Smooth muscle cell (in vitro differentiated cells): ENCODE measurements at regions not wholly inside any gene's neighbourhood (a gene's known extent, or its start where the extent isn't known, plus 50 kb on each side); places are given as distances from the start of the nearest gene placed in this dataset.

Experiments used
- DNase-seq: peaks from one replicate; lab custom pipeline; 2025; ENCODE audit not compliant: unreplicated experiment; lab: John Stamatoyannopoulos, UW
- H2AFZ ChIP-seq: fragments of 200-600 bp; sonication (generic); 2 replicates; pipeline ENCODE4 v1.6.0; 2016; ENCODE audit warnings: antibody characterized with exemption, low read depth, mild to moderate bottlenecking
- H3F3A ChIP-seq: fragments of 200-600 bp; sonication (generic); 2 replicates; pipeline ENCODE4 v1.6.0; 2017; ENCODE audit warnings: antibody characterized with exemption, low read depth
- H3K27ac ChIP-seq: fragments of 200-600 bp; sonication (generic); 2 replicates; pipeline ENCODE4 v1.5.1; 2016; ENCODE audit warnings: low read depth, mild to moderate bottlenecking
- H3K27me3 ChIP-seq: fragments of 200-600 bp; sonication (generic); 2 replicates; pipeline ENCODE4 v1.6.1; 2016; ENCODE audit warnings: low read depth, mild to moderate bottlenecking
- H3K36me3 ChIP-seq: fragments of 200-600 bp; sonication (generic); 2 replicates; pipeline ENCODE4 v1.5.1; 2016; ENCODE audit warnings: low read depth
- H3K4me1 ChIP-seq: fragments of 200-600 bp; sonication (generic); 2 replicates; pipeline ENCODE4 v1.5.1; 2016; ENCODE audit warnings: low read depth
- H3K4me2 ChIP-seq: fragments of 200-600 bp; sonication (generic); 2 replicates; pipeline ENCODE4 v1.6.0; 2016; ENCODE audit warnings: mild to moderate bottlenecking
- H3K4me3 ChIP-seq: fragments of 200-600 bp; sonication (generic); 2 replicates; pipeline ENCODE4 v1.5.1; 2016; ENCODE audit warnings: mild to moderate bottlenecking
- H3K79me2 ChIP-seq: fragments of 200-600 bp; sonication (generic); 2 replicates; pipeline ENCODE4 v1.6.0; 2016; ENCODE audit warnings: low read depth, mild to moderate bottlenecking
- H3K9ac ChIP-seq: fragments of 200-600 bp; sonication (generic); 2 replicates; pipeline ENCODE4 v1.6.0; 2016; ENCODE audit warnings: low read depth
- H3K9me3 ChIP-seq: fragments of 200-600 bp; sonication (generic); replicated peaks from 2 replicates; pipeline ENCODE4 v1.5.1; 2016; ENCODE audit warnings: low read depth
- H4K20me1 ChIP-seq: fragments of 200-600 bp; sonication (generic); 2 replicates; pipeline ENCODE4 v1.6.0; 2016; ENCODE audit warnings: low read depth
- CTCF ChIP-seq: fragments of 200-600 bp; sonication (generic); IDR thresholded peaks from 2 replicates; pipeline ENCODE4 v1.5.1; 2017; ENCODE audit warnings: borderline replicate concordance, mild to moderate bottlenecking, antibody characterized with exemption; ENCODE audit not compliant: insufficient read depth, poor library complexity, severe bottlenecking
- WGBS: methylation state at CpG from one replicate; pipeline ENCODE4 v1.1.7; 2016; ENCODE audit warnings: low lambda C conversion rate; 5-methylcytosine and 5-hydroxymethylcytosine counted together

DNA sequence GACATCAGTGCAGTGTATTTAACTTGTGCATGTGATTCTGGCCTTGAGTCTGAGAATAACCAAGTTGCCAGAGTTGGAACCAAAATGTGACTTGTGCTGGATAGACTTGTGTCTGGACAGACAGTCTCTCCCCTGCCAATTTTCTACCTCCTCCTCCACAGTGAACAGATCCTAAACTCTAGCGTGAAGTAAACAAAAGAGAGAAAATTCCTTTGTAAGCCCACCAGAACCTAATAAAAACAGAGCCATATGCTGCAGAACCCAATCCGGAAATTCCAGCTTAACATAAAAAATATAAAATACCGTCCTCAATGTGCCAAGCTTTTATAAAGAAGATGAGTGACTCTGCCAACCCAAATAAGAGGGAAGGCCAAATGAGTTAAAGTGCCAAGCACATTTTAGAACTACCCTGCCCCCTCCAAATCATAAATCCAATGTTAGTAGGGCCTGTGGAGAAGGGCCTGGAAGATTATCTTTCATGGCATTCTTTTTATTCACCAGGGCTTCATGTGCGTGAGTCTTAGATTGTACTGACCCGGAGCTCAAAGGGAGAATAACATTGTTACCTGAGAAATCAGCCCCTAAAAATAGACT, 344.6 kb upstream of the PROK2 start:
- no peaks in the 10 kb centered on the region for H3K27me3 ChIP-seq
- no peak for DNase-seq
- no peak overlapping the region for H3K9ac ChIP-seq
- 78% methylated on average over 5 of the region's 5 CpGs for WGBS
- no peaks in the 10 kb centered on the region for H3K9me3 ChIP-seq
- H3K79me2 ChIP-seq = no peaks in the 10 kb centered on the region
- H3K4me1 ChIP-seq = no peaks in the 10 kb centered on the region
- no peak overlapping the region for H3K4me2 ChIP-seq
- no peaks in the 10 kb centered on the region for H3K36me3 ChIP-seq
- TF ChIP-seq CTCF = no peak
- no peak overlapping the region for H3K4me3 ChIP-seq
- no peak overlapping the region for H2AFZ ChIP-seq
- H4K20me1 ChIP-seq = no peaks in the 10 kb centered on the region
- no peak overlapping the region for H3K27ac ChIP-seq
- H3F3A ChIP-seq = no peaks in the 10 kb centered on the region

DNA sequence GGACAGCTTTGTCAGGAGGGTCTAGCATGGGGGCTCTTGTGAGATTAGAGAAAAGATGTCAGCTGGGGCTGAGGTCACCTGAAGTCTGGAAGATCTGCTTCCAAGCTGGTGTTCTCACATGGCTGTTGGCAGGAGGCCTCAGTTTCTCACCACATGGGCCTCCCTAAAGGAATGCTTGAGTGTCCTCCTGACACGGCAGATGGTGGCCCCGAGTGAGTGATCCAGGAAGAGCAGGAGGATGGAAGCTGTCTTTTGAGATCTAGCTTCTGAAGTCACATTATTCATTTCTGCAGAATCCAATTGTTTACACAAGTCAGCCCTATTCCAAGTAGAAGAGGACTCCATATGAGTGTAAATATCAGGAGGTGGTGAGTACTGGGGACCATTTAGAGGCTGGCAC, 344.0 kb upstream of the PROK2 start:
- TF ChIP-seq CTCF = no peak
- 100% methylated on average over 2 of the region's 2 CpGs for WGBS
- Histone ChIP-seq H3K4me3 (no peak overlapping the region), H3K79me2 (no peaks in the 10 kb centered on the region), H4K20me1 (no peaks in the 10 kb centered on the region), H3K4me2 (no peak overlapping the region), H3K4me1 (no peaks in the 10 kb centered on the region), H3K27ac (no peak overlapping the region), H3K27me3 (no peaks in the 10 kb centered on the region), H3K9ac (no peak overlapping the region), H3K9me3 (no peaks in the 10 kb centered on the region), H2AFZ (no peak overlapping the region), H3F3A (no peaks in the 10 kb centered on the region), H3K36me3 (no peaks in the 10 kb centered on the region)
- DNase-seq = no peak

- Histone ChIP-seq H3K4me1 (no peaks in the 10 kb centered on the region), H3K27me3 (no peaks in the 10 kb centered on the region), H3K9ac (no peak overlapping the region), H3K4me2 (no peak overlapping the region), H4K20me1 (no peaks in the 10 kb centered on the region), H2AFZ (no peak overlapping the region), H3K36me3 (no peaks in the 10 kb centered on the region), H3K79me2 (no peaks in the 10 kb centered on the region), H3K9me3 (no peaks in the 10 kb centered on the region), H3K27ac (peak overlapping the region; percentile 67), H3F3A (no peaks in the 10 kb centered on the region), H3K4me3 (no peak overlapping the region)
- 84% methylated on average over 3 of the region's 3 CpGs for WGBS
- no peak for DNase-seq
- no peak for TF ChIP-seq CTCF
Measured at GRCh38 chr3:72127844-72128243, 342.9 kb upstream of the PROK2 start.

DNA sequence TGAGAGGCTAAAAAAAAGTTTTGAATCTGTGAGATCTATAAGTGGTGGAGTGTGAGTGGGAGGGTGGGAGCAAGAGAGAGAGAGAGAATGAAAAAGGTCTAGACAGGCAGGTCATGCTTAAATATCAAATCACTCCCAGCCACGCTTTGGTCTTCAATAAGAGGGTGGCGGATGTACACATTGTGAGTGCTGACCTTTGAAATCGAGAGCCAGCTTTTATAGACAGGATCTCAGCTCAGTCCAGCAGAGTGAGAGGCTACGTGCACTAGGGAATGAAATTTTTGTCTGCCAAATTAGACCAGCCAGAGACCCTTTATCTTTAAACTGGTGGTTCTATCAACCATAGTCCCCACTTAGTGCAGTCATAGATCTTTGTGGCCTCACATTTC, 342.3 kb upstream of the PROK2 start:
- Histone ChIP-seq H3K4me3 (no peak overlapping the region), H3K27ac (peak overlapping the region; percentile 67), H3K4me2 (no peak overlapping the region), H3K4me1 (no peaks in the 10 kb centered on the region), H3K36me3 (no peaks in the 10 kb centered on the region), H2AFZ (no peak overlapping the region), H3F3A (no peaks in the 10 kb centered on the region), H3K9me3 (no peaks in the 10 kb centered on the region), H3K9ac (no peak overlapping the region), H3K79me2 (no peaks in the 10 kb centered on the region), H4K20me1 (no peaks in the 10 kb centered on the region), H3K27me3 (no peaks in the 10 kb centered on the region)
- TF ChIP-seq CTCF = no peak
- WGBS = 87% methylated on average over 4 of the region's 4 CpGs
- DNase-seq = no peak
